H9 (cell line): ENCODE measurements at regions not wholly inside any gene's neighbourhood (a gene's known extent, or its start where the extent isn't known, plus 50 kb on each side); places are given as distances from the start of the nearest gene placed in this dataset.

Source experiments
- DNase-seq: peaks from one replicate; pipeline ENCODE4 v3.0.0-alpha.2; 2017
- H2AFZ ChIP-seq: one replicate; pipeline ENCODE4 v1.6.1; 2013; ENCODE audit warnings: mild to moderate bottlenecking, low read length, control low read depth, moderate library complexity
- H2AK5ac ChIP-seq: 2 replicates; pipeline ENCODE4 v1.6.1; 2013; ENCODE audit warnings: low read length, control low read depth, mixed read lengths; ENCODE audit not compliant: insufficient read length
- H2BK120ac ChIP-seq: one replicate; pipeline ENCODE4 v1.6.1; 2013; ENCODE audit warnings: low read depth, mild to moderate bottlenecking, low read length, control low read depth, inconsistent platforms; ENCODE audit not compliant: poor library complexity, severe bottlenecking
- H2BK12ac ChIP-seq: 2 replicates; pipeline ENCODE4 v1.6.1; 2013; ENCODE audit warnings: low read length, control low read depth, mixed read lengths, low read depth; ENCODE audit not compliant: insufficient read length
- H2BK15ac ChIP-seq: 2 replicates; pipeline ENCODE4 v1.6.1; 2013; ENCODE audit warnings: low read depth, low read length, control low read depth
- H2BK20ac ChIP-seq: one replicate; pipeline ENCODE4 v1.6.1; 2013; ENCODE audit warnings: low read depth, mild to moderate bottlenecking, low read length, control low read depth, inconsistent platforms; ENCODE audit not compliant: poor library complexity, severe bottlenecking
- H2BK5ac ChIP-seq: 2 replicates; pipeline ENCODE4 v1.6.1; 2013; ENCODE audit warnings: low read length, control low read depth, mixed read lengths; ENCODE audit not compliant: insufficient read length
- H3K14ac ChIP-seq: 2 replicates; pipeline ENCODE4 v1.6.1; 2013; ENCODE audit warnings: low read length, control low read depth; ENCODE audit not compliant: insufficient read depth
- H3K18ac ChIP-seq: 2 replicates; pipeline ENCODE4 v1.6.1; 2013; ENCODE audit warnings: low read depth, mild to moderate bottlenecking, mixed read lengths, low read length, control low read depth; ENCODE audit not compliant: insufficient read length
- H3K23ac ChIP-seq: 2 replicates; pipeline ENCODE4 v1.6.1; 2013; ENCODE audit warnings: low read length, control low read depth, mixed read lengths, low read depth; ENCODE audit not compliant: insufficient read length
- H3K23me2 ChIP-seq: 2 replicates; pipeline ENCODE4 v1.6.1; 2013; ENCODE audit warnings: low read depth, mild to moderate bottlenecking, mixed read lengths, low read length, control low read depth; ENCODE audit not compliant: insufficient read length, poor library complexity, severe bottlenecking
- H3K27ac ChIP-seq: 2 replicates; pipeline ENCODE4 v1.5.1; 2013; ENCODE audit warnings: low read length, control low read depth, mixed read lengths, low read depth; ENCODE audit not compliant: insufficient read length
- H3K27me3 ChIP-seq: 2 replicates; pipeline ENCODE4 v1.6.1; 2013; ENCODE audit warnings: low read length, control low read depth, inconsistent platforms; ENCODE audit not compliant: insufficient read depth
- H3K4ac ChIP-seq: 2 replicates; pipeline ENCODE4 v1.6.1; 2013; ENCODE audit warnings: low read depth, mild to moderate bottlenecking, control low read depth, inconsistent platforms, low read length, moderate library complexity
- H3K4me1 ChIP-seq: 2 replicates; pipeline ENCODE4 v1.6.1; 2013; ENCODE audit warnings: low read length, control low read depth, inconsistent platforms; ENCODE audit not compliant: insufficient read depth
- H3K4me2 ChIP-seq: 2 replicates; pipeline ENCODE4 v1.6.1; 2013; ENCODE audit warnings: low read length, control low read depth, mixed read lengths; ENCODE audit not compliant: insufficient read length, insufficient read depth
- H3K56ac ChIP-seq: 2 replicates; pipeline ENCODE4 v1.6.1; 2013; ENCODE audit warnings: low read depth, mild to moderate bottlenecking, mixed read lengths, low read length, control low read depth; ENCODE audit not compliant: insufficient read length
- H3K79me1 ChIP-seq: 2 replicates; pipeline ENCODE4 v1.6.1; 2013; ENCODE audit warnings: low read depth, mild to moderate bottlenecking, moderate library complexity, low read length, control low read depth, inconsistent platforms; ENCODE audit not compliant: insufficient read depth, poor library complexity, severe bottlenecking
- H3K79me2 ChIP-seq: 2 replicates; pipeline ENCODE4 v1.6.1; 2013; ENCODE audit warnings: low read length, control low read depth, inconsistent platforms; ENCODE audit not compliant: insufficient read depth
- H3K9ac ChIP-seq: 2 replicates; pipeline ENCODE4 v1.6.1; 2013; ENCODE audit warnings: low read length, control low read depth, mixed read lengths; ENCODE audit not compliant: insufficient read length; ENCODE audit errors: extremely low read depth
- H3K9me3 ChIP-seq: one replicate; pipeline ENCODE4 v1.6.1; 2013; ENCODE audit warnings: low read depth, low read length, inconsistent platforms; ENCODE audit not compliant: control insufficient read depth
- H3T11ph ChIP-seq: one replicate; pipeline ENCODE4 v1.6.1; 2013; ENCODE audit warnings: mild to moderate bottlenecking, low read length, control low read depth, inconsistent platforms
- H4K20me1 ChIP-seq: one replicate; pipeline ENCODE4 v1.6.1; 2013; ENCODE audit not compliant: control insufficient read depth, insufficient read length, insufficient read depth
- H4K5ac ChIP-seq: 2 replicates; pipeline ENCODE4 v1.6.1; 2013; ENCODE audit warnings: low read depth, mild to moderate bottlenecking, mixed read lengths, low read length, control low read depth; ENCODE audit not compliant: insufficient read length
- H4K8ac ChIP-seq: replicated peaks from 2 replicates; pipeline ENCODE4 v1.6.1; 2013; ENCODE audit warnings: low read length, control low read depth, mixed read lengths, low read depth; ENCODE audit not compliant: insufficient read length
- H4K91ac ChIP-seq: 2 replicates; pipeline ENCODE4 v1.6.1; 2013; ENCODE audit warnings: low read depth, mild to moderate bottlenecking, moderate library complexity, mixed read lengths, low read length, control low read depth; ENCODE audit not compliant: insufficient read length
- H3K27ac Mint-ChIP-seq, 3 experiments: 2 replicates in 2 of 3; 3 replicates in 1 of 3; pipeline ENCODE4 v1.8.0; 2020 to 2021; ENCODE audit warnings: mixed read lengths in 3 of 3, mild to moderate bottlenecking in 1 of 3, moderate library complexity in 1 of 3
- H3K27me3 Mint-ChIP-seq: 2 replicates; pipeline ENCODE4 v1.8.0; 2021; ENCODE audit warnings: low read depth, mild to moderate bottlenecking, moderate library complexity, mixed read lengths
- H3K36me3 Mint-ChIP-seq, 3 experiments: 2 replicates in 2 of 3; 3 replicates in 1 of 3; pipeline ENCODE4 v1.8.0; 2020 to 2021; ENCODE audit warnings: low read depth in 3 of 3, mixed read lengths in 3 of 3; ENCODE audit not compliant: insufficient read depth in 1 of 3
- H3K4me1 Mint-ChIP-seq, 2 experiments: 2 replicates each; pipeline ENCODE4 v1.8.0; 2020; ENCODE audit warnings: mixed read lengths in 2 of 2
- H3K4me3 Mint-ChIP-seq, 2 experiments: 2 replicates in 1 of 2; 3 replicates in 1 of 2; pipeline ENCODE4 v1.8.0; 2020 to 2021; ENCODE audit warnings: mild to moderate bottlenecking in 2 of 2, mixed read lengths in 2 of 2, moderate library complexity in 1 of 2
- H3K9me3 Mint-ChIP-seq, 2 experiments: 2 replicates in 1 of 2; 3 replicates in 1 of 2; pipeline ENCODE4 v1.8.0; 2020; ENCODE audit warnings: mild to moderate bottlenecking in 2 of 2, mixed read lengths in 2 of 2, moderate library complexity in 1 of 2
- WGBS: extraction: QIAGEN DNeasy Blood & Tissue Kit; methylation state at CpG from one replicate; pipeline ENCODE4 v1.1.7; 2013; ENCODE audit warnings: missing lambda C conversion rate, low lambda C conversion rate, mixed read lengths; ENCODE audit not compliant: insufficient read length; ENCODE audit errors: extremely low coverage; 5-methylcytosine and 5-hydroxymethylcytosine counted together
- TF ChIP-seq, protein P1 (sequence below): fragments of 200-600 bp; sonication (generic); conservative IDR thresholded peaks from 3 replicates; pipeline ENCODE4 v1.8.0; 2021; ENCODE audit warnings: antibody characterized with exemption, mild to moderate bottlenecking

DNA sequence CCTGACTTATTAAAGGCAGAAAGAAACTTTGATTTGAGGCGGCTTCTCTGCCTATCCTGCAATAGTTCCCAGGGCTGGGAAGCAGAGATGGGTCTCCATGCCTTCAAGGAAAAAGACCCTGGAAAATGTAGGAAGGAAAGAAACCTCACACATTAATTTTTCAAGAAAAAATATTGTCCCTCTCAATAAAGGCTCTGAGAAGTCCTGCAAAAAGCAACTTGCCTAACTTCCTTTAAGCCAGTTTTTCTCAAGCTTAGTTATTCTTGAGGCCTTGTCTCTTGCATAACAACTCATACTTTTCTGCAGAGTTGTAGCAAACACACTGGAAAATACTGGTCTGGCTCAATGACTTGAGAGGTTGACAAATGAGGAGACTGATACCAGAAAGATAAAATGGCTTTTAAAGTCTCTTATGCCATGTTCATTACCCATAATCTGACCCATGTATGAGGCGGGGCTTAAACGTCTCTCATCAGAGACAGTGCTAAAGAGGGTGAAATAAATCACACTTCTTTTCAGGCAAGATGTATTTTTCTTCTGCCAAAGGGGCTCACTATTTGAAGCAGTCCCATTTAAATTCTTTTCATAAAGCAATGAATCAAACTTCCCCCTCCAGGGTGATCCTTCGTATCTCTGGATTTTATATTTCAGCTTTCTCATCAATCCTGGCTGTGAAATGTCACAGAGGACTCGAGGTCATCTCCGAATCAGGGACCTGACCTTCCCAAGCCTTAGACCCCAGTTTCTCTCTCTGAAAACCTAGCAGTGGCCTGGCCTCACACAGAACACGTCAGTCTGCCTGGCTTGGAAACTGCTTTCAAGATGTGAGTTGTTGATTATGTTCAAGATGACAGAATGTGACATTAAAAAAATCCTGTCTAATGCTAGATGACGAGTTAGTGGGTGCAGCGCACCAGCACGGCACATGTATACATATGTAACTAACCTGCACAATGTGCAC, 82.3 kb upstream of the KCNG1 start:
- H4K8ac ChIP-seq, result no peak overlapping the region
- H3K27ac ChIP-seq, result no peak overlapping the region
- no peak overlapping the region for H3K4ac ChIP-seq
- no peaks in the 10 kb centered on the region for H3K4me1 ChIP-seq
- H3T11ph ChIP-seq, result no peak overlapping the region
- H3K23me2 ChIP-seq, result no peaks in the 10 kb centered on the region
- no peaks in the 10 kb centered on the region for H3K79me2 ChIP-seq
- no peak overlapping the region for H2BK12ac ChIP-seq
- Mint-ChIP-seq H3K4me3 (no peak overlapping the region), H3K4me1 (peaks cover 8 to 12% of the 10 kb centered on the region in 2 experiments), H3K27ac (peak overlapping the region in 1 of 3 experiments; percentile 6; a peak in 1 of 7 replicates), H3K9me3 (no peaks in the 10 kb centered on the region), H3K36me3 (no peaks in the 10 kb centered on the region), H3K27me3 (peaks cover 4% of the 10 kb centered on the region; the same call in 1 of the 2 replicates)
- no peak overlapping the region for H3K23ac ChIP-seq
- no peak overlapping the region for H4K5ac ChIP-seq
- no peak overlapping the region for H3K4me2 ChIP-seq
- TF ChIP-seq, protein P1, sequence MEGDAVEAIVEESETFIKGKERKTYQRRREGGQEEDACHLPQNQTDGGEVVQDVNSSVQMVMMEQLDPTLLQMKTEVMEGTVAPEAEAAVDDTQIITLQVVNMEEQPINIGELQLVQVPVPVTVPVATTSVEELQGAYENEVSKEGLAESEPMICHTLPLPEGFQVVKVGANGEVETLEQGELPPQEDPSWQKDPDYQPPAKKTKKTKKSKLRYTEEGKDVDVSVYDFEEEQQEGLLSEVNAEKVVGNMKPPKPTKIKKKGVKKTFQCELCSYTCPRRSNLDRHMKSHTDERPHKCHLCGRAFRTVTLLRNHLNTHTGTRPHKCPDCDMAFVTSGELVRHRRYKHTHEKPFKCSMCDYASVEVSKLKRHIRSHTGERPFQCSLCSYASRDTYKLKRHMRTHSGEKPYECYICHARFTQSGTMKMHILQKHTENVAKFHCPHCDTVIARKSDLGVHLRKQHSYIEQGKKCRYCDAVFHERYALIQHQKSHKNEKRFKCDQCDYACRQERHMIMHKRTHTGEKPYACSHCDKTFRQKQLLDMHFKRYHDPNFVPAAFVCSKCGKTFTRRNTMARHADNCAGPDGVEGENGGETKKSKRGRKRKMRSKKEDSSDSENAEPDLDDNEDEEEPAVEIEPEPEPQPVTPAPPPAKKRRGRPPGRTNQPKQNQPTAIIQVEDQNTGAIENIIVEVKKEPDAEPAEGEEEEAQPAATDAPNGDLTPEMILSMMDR, result no peak
- no peak overlapping the region for H3K18ac ChIP-seq
- DNase-seq, result no peak
- no peak overlapping the region for H4K91ac ChIP-seq
- WGBS, result no CpG with 5 or more reads among the region's 10 CpGs
- no peak overlapping the region for H2BK20ac ChIP-seq
- no peaks in the 10 kb centered on the region for H4K20me1 ChIP-seq
- no peaks in the 10 kb centered on the region for H3K9me3 ChIP-seq
- H2AK5ac ChIP-seq, result no peak overlapping the region
- no peak overlapping the region for H3K14ac ChIP-seq
- no peak overlapping the region for H3K56ac ChIP-seq
- no peaks in the 10 kb centered on the region for H3K27me3 ChIP-seq
- H2AFZ ChIP-seq, result no peak overlapping the region
- H2BK5ac ChIP-seq, result no peak overlapping the region
- H3K9ac ChIP-seq, result no peak overlapping the region
- H2BK15ac ChIP-seq, result no peak overlapping the region
- H3K79me1 ChIP-seq, result no peaks in the 10 kb centered on the region
- H2BK120ac ChIP-seq, result no peak overlapping the region
